ENCODE measurements at regions not wholly inside any gene's neighbourhood (a gene's known extent, or its start where the extent isn't known, plus 50 kb on each side); places are given as distances from the start of the nearest gene placed in this dataset.

DNA sequence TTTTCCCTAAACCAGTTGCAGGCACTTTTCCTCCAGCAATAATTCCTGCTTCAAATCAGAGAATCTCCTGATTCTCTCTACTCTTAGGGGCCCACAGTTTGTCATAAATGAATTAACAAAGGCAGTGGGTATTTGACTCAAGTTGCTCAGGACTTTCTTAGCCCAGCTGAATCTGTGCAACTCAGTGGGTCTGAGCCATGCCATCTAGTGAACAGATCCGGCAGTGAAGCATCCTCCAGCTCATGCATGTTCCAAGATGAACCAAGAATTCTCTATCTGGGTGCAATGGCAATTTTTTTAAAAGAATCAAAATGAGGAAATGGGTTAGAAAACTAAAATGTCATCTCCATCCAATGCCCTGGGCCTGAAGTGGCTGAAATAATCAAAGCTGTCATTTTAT is 575.2 kb upstream of the CDH11 start:
- TF ChIP-seq, protein P1, sequence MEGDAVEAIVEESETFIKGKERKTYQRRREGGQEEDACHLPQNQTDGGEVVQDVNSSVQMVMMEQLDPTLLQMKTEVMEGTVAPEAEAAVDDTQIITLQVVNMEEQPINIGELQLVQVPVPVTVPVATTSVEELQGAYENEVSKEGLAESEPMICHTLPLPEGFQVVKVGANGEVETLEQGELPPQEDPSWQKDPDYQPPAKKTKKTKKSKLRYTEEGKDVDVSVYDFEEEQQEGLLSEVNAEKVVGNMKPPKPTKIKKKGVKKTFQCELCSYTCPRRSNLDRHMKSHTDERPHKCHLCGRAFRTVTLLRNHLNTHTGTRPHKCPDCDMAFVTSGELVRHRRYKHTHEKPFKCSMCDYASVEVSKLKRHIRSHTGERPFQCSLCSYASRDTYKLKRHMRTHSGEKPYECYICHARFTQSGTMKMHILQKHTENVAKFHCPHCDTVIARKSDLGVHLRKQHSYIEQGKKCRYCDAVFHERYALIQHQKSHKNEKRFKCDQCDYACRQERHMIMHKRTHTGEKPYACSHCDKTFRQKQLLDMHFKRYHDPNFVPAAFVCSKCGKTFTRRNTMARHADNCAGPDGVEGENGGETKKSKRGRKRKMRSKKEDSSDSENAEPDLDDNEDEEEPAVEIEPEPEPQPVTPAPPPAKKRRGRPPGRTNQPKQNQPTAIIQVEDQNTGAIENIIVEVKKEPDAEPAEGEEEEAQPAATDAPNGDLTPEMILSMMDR (IDR thresholded peaks at IDR 0.05), result no peak
- no peak for TF ChIP-seq POLR2A (IDR thresholded peaks at IDR 0.05)
